ENCODE measurements at regions not wholly inside any gene's neighbourhood (a gene's known extent, or its start where the extent isn't known, plus 50 kb on each side); places are given as distances from the start of the nearest gene placed in this dataset.

GRCh38 chr10:105800641-105801040 lies 1159.6 kb downstream of the SORCS3 start:
- Mint-ChIP-seq H3K4me1 (no peaks in the 10 kb centered on the region), H3K27ac (no peak overlapping the region), H3K36me3 (no peaks in the 10 kb centered on the region), H3K9me3 (no peaks in the 10 kb centered on the region), H3K27me3 (ENCODE audit: low read depth) (peaks cover 7% of the 10 kb centered on the region), H3K4me3 (no peak overlapping the region)
- DNase-seq (ENCODE audit: low spot score): no peak
- TF ChIP-seq TEAD4 (CRISPR knock-in tag; IDR thresholded peaks at IDR 0.05) (no peak), NR2C2 (CRISPR knock-in tag; IDR thresholded peaks at IDR 0.05) (no peak), PREB (CRISPR knock-in tag; IDR thresholded peaks at IDR 0.05; ENCODE audit: borderline replicate concordance) (no peak), CREB1 (CRISPR knock-in tag; IDR thresholded peaks at IDR 0.05) (no peak), OVOL2 (CRISPR knock-in tag; IDR thresholded peaks at IDR 0.05; ENCODE audit: borderline replicate concordance) (no peak), ZNF671 (CRISPR knock-in tag; IDR thresholded peaks at IDR 0.05) (no peak), ATF2 (CRISPR knock-in tag; IDR thresholded peaks at IDR 0.05; ENCODE audit: borderline replicate concordance, low read depth) (no peak), ZNF423 (CRISPR knock-in tag; IDR thresholded peaks at IDR 0.05) (no peak), ZNF512 (CRISPR knock-in tag; IDR thresholded peaks at IDR 0.05; ENCODE audit: borderline replicate concordance) (no peak), FOXK1 (CRISPR knock-in tag; IDR thresholded peaks at IDR 0.05) (no peak), GRHL2 (CRISPR knock-in tag; IDR thresholded peaks at IDR 0.05; ENCODE audit: insufficient replicate concordance, severe bottlenecking) (no peak)
- ATAC-seq: no peak
- CTCF ChIA-PET: no interaction called here
- POLR2A ChIA-PET: no interaction called here

GRCh38 chr10:105798328-105798889 lies 1157.3 kb downstream of the SORCS3 start:
- ATAC-seq (no peak), DNase-seq (ENCODE audit: low spot score) (no peak)
- POLR2A ChIA-PET: no interaction called here
- H3K4me3 Mint-ChIP-seq: no peak overlapping the region
- no peaks in the 10 kb centered on the region for H3K9me3 Mint-ChIP-seq
- TF ChIP-seq JAZF1 (CRISPR knock-in tag; IDR thresholded peaks at IDR 0.05): no peak
- TF ChIP-seq MXD4 (CRISPR knock-in tag; IDR thresholded peaks at IDR 0.05; ENCODE audit: borderline replicate concordance): no peak
- TF ChIP-seq ATF3 (CRISPR knock-in tag; conservative IDR thresholded peaks at IDR 0.05): no peak
- TF ChIP-seq NFYB (CRISPR knock-in tag; conservative IDR thresholded peaks at IDR 0.05; ENCODE audit: low read depth): no peak
- no peak for TF ChIP-seq ZNF263 (CRISPR knock-in tag; IDR thresholded peaks at IDR 0.05; ENCODE audit: low read depth)
- no peak for TF ChIP-seq ZNF121 (CRISPR knock-in tag; IDR thresholded peaks at IDR 0.05)
- TF ChIP-seq ETV6 (CRISPR knock-in tag; IDR thresholded peaks at IDR 0.05): no peak
- TF ChIP-seq ZNF138 (CRISPR knock-in tag; conservative IDR thresholded peaks at IDR 0.05): no peak
- TF ChIP-seq USF2 (CRISPR knock-in tag; IDR thresholded peaks at IDR 0.05): no peak
- no peaks in the 10 kb centered on the region for H3K36me3 Mint-ChIP-seq
- H3K27ac Mint-ChIP-seq: no peak overlapping the region
- peaks cover 7% of the 10 kb centered on the region for H3K27me3 Mint-ChIP-seq (ENCODE audit: low read depth)
- H3K4me1 Mint-ChIP-seq: no peaks in the 10 kb centered on the region
- CTCF ChIA-PET: no interaction called here
